T-helper 17 cell (primary cell): ENCODE measurements at regions not wholly inside any gene's neighbourhood (a gene's known extent, or its start where the extent isn't known, plus 50 kb on each side); places are given as distances from the start of the nearest gene placed in this dataset.

Experiments
- ATAC-seq: fragments of 150-1000 bp; cut with Tn5 transposase; 2 replicates; pipeline ENCODE4 v1.10.0; 2021; ENCODE audit warnings: mild to moderate bottlenecking, moderate library complexity
- DNase-seq, 3 donors: peaks; one replicate each; pipeline versions ENCODE4 v3.0.0 to v3.0.0-alpha.2; 2020 to 2021
- H3K9me3 ChIP-seq: one replicate; pipeline ENCODE4 v1.7.0; 2013; ENCODE audit warnings: low read length, mild to moderate bottlenecking; ENCODE audit not compliant: control insufficient read depth, poor library complexity, severe bottlenecking
- H3K27ac Mint-ChIP-seq: one replicate; pipeline ENCODE4 v1.8.0; 2022; ENCODE audit warnings: mild to moderate bottlenecking, moderate library complexity, mixed read lengths
- H3K27me3 Mint-ChIP-seq: one replicate; pipeline ENCODE4 v1.8.0; 2022; ENCODE audit warnings: mixed read lengths
- H3K36me3 Mint-ChIP-seq: one replicate; pipeline ENCODE4 v1.8.0; 2022; ENCODE audit warnings: low read depth, mixed read lengths
- H3K4me1 Mint-ChIP-seq: one replicate; pipeline ENCODE4 v1.8.0; 2022; ENCODE audit warnings: mild to moderate bottlenecking, mixed read lengths
- H3K4me3 Mint-ChIP-seq: one replicate; pipeline ENCODE4 v1.8.0; 2022; ENCODE audit warnings: mild to moderate bottlenecking, moderate library complexity, mixed read lengths

GRCh38 chr20:58145506-58146080, 82.9 kb downstream of the ANKRD60 start:
- no peak overlapping the region for H3K27ac Mint-ChIP-seq
- H3K4me3 Mint-ChIP-seq, result no peak overlapping the region
- H3K4me1 Mint-ChIP-seq, result peaks cover 2% of the 10 kb centered on the region
- peaks cover 4% of the 10 kb centered on the region for H3K36me3 Mint-ChIP-seq
- no peak for ATAC-seq
- peaks cover 68% of the 10 kb centered on the region for H3K27me3 Mint-ChIP-seq
- H3K9me3 ChIP-seq, result no peaks in the 10 kb centered on the region
- no peak for DNase-seq

GRCh38 chr20:58144096-58144495, 84.4 kb downstream of the ANKRD60 start:
- Mint-ChIP-seq H3K27ac (no peak overlapping the region), H3K4me3 (no peak overlapping the region), H3K36me3 (peaks cover 4% of the 10 kb centered on the region), H3K4me1 (no peaks in the 10 kb centered on the region), H3K27me3 (peaks cover 67% of the 10 kb centered on the region)
- H3K9me3 ChIP-seq, result no peaks in the 10 kb centered on the region
- ATAC-seq (no peak), DNase-seq (no peak)

GRCh38 chr20:58143531-58143930, 84.9 kb downstream of the ANKRD60 start:
- H3K9me3 ChIP-seq, result no peaks in the 10 kb centered on the region
- no peaks in the 10 kb centered on the region for H3K36me3 Mint-ChIP-seq
- peaks cover 66% of the 10 kb centered on the region for H3K27me3 Mint-ChIP-seq
- H3K4me1 Mint-ChIP-seq, result no peaks in the 10 kb centered on the region
- DNase-seq (no peak), ATAC-seq (no peak)
- H3K4me3 Mint-ChIP-seq, result no peak overlapping the region
- peak overlapping the region; percentile 10 for H3K27ac Mint-ChIP-seq

GRCh38 chr20:58142843-58143185, 85.6 kb downstream of the ANKRD60 start:
- Mint-ChIP-seq H3K27me3 (peaks cover 67% of the 10 kb centered on the region), H3K4me1 (no peaks in the 10 kb centered on the region), H3K4me3 (no peak overlapping the region), H3K36me3 (no peaks in the 10 kb centered on the region), H3K27ac (no peak overlapping the region)
- ATAC-seq (no peak), DNase-seq (no peak)
- no peaks in the 10 kb centered on the region for H3K9me3 ChIP-seq

- Mint-ChIP-seq H3K27ac (no peak overlapping the region), H3K36me3 (no peaks in the 10 kb centered on the region), H3K4me1 (peaks cover under 1% of the 10 kb centered on the region), H3K4me3 (no peak overlapping the region), H3K27me3 (peaks cover 73% of the 10 kb centered on the region)
- no peak for DNase-seq
- no peaks in the 10 kb centered on the region for H3K9me3 ChIP-seq
- no peak for ATAC-seq
Observed at GRCh38 chr20:58141971-58142842, 86.2 kb downstream of the ANKRD60 start.

GRCh38 chr20:58141496-58141895, 87.0 kb downstream of the ANKRD60 start:
- Mint-ChIP-seq H3K4me3 (no peak overlapping the region), H3K27me3 (peaks cover 74% of the 10 kb centered on the region), H3K4me1 (peaks cover 2% of the 10 kb centered on the region), H3K36me3 (no peaks in the 10 kb centered on the region), H3K27ac (no peak overlapping the region)
- no peak for DNase-seq
- no peak for ATAC-seq
- H3K9me3 ChIP-seq, result no peaks in the 10 kb centered on the region

- no peak for ATAC-seq
- Mint-ChIP-seq H3K27me3 (peaks cover 74% of the 10 kb centered on the region), H3K4me3 (no peak overlapping the region), H3K36me3 (no peaks in the 10 kb centered on the region), H3K27ac (no peak overlapping the region), H3K4me1 (peaks cover 2% of the 10 kb centered on the region)
- no peak for DNase-seq
- no peaks in the 10 kb centered on the region for H3K9me3 ChIP-seq
Observed at GRCh38 chr20:58140787-58141425, 87.5 kb downstream of the ANKRD60 start.

DNA sequence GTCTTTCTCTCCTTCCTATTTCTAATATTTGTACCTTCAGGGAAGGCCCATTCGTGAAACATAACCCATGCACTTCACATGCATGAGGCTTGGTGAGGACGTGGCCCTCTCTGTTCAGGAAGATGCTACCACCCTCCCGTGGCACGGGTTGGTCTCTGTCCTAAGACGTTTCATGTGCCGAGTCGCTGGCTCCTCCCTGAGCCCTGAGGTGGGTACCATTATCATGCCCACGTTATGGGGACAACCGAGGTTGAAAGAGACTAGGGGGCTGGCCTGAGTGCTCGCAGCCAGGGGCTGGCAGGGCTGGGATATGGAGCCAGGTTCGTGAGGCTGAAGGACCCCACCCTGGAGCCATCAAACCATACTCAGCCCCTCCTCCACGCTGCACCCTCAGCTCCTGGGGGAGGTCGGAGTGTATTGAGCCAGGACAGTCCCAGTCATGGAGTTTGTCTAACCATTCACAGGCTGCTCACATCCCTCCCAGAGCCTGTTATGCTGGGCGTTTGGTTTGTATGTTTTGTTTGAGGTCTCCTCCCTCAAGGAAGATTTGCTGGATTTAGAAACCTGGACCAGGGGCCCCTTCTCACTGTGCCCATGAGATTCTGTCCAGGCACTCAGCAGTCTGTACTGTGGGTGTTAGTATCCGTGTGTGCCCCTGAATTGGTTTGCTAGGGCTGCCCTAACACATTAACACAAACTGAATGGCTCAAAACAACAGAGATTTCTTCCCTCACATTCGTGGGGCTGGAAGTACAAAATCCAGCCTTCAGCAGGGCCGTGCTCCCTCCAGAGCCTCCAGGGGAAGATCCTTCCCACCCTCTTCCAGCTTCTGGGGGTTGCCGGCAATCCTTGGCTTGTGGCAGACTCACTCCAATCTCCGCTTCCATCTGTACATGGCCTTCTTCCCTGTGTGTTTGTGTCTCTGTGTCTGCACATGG, 88.3 kb downstream of the ANKRD60 start:
- Mint-ChIP-seq H3K27me3 (peaks cover 74% of the 10 kb centered on the region), H3K27ac (no peak overlapping the region), H3K4me3 (no peak overlapping the region)

GRCh38 chr20:58138395-58138794, 90.1 kb downstream of the ANKRD60 start:
- ATAC-seq, result no peak
- Mint-ChIP-seq H3K4me1 (peaks cover 4% of the 10 kb centered on the region), H3K4me3 (peak overlapping the region; percentile 25), H3K36me3 (peaks cover 2% of the 10 kb centered on the region), H3K27ac (no peak overlapping the region), H3K27me3 (peaks cover 75% of the 10 kb centered on the region)
- DNase-seq, result no peak
- H3K9me3 ChIP-seq, result no peaks in the 10 kb centered on the region

More for the DNA sequence above, 88.3 kb downstream of the ANKRD60 start:
- no peaks in the 10 kb centered on the region for H3K9me3 ChIP-seq
- no peak for DNase-seq
- Mint-ChIP-seq H3K36me3 (no peaks in the 10 kb centered on the region), H3K4me1 (peaks cover 2% of the 10 kb centered on the region)
- ATAC-seq, result no peak

DNA sequence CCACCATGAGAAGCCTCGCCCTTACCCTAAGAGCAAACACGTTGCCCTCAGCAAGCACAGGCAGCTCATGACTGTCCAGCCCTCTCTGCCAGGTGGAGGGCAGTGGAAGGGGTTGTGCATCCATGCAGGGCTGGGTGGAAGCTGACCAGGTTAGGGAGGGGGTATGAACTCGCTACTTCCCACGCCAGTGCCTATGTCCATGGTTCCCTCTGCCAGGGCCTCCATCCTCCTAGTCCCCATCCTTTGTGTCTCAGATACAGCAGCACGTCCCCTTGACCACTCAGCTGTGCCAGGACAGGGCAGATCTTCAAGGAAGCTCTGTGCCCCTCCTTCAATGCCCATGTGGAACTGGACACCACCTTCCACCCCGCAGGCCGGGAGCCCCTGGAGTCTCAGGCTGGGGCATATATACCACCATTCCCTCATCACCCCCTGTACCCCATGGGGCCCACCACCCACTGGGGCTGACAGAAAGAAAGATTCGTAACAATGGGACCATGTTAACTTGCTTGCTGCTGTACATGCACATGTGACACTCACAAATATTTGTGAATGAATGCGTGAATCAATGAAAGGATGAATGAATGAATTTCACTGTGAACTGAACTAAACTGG, 90.7 kb downstream of the ANKRD60 start:
- Mint-ChIP-seq H3K27me3 (peaks cover 78% of the 10 kb centered on the region), H3K4me1 (peaks cover 4% of the 10 kb centered on the region), H3K27ac (no peak overlapping the region), H3K4me3 (no peak overlapping the region), H3K36me3 (peaks cover 2% of the 10 kb centered on the region)
- DNase-seq (no peak), ATAC-seq (no peak)
- no peaks in the 10 kb centered on the region for H3K9me3 ChIP-seq

DNA sequence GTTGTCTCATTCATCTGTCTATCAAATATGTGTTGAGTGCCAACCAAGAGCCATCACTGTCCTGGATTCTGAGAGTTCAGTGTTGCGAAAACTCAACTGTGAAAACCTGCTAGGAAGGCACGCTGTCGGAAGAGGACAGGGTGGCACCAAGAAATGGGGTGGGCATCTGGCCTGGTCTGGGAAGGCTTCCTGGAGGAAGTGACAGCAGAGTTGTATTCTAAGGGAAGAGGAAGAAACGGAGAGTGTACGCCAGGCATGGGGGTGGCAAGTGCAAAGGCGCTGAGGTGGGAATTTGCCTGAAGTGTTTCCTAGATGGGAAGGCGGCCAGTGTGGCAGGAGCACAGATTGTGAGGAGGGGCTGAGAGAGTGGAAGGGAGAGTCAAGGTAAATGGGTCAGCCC, 91.2 kb downstream of the ANKRD60 start:
- H3K9me3 ChIP-seq, result no peaks in the 10 kb centered on the region
- Mint-ChIP-seq H3K4me1 (peaks cover 4% of the 10 kb centered on the region), H3K27me3 (peaks cover 80% of the 10 kb centered on the region), H3K4me3 (no peak overlapping the region), H3K36me3 (peaks cover 2% of the 10 kb centered on the region), H3K27ac (no peak overlapping the region)
- ATAC-seq (no peak), DNase-seq (no peak)

DNA sequence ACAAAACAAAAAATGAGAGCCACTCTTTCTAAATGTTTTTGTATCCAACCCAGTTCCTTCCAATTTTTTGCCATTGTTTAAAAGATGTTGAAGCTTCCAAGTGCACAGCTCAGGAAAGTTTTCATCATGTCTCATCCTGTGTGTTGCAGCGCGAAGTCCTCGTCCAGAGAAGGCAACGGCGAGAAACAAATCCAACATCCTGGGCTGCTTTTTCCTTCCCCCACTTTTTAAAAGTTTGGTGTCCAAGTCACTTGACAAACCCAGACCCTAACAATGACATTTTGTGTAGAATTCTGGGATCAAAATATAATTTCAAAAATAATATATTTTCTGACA, 92.3 kb downstream of the ANKRD60 start:
- Mint-ChIP-seq H3K4me1 (peaks cover 13% of the 10 kb centered on the region), H3K27ac (no peak overlapping the region), H3K36me3 (peaks cover 2% of the 10 kb centered on the region), H3K27me3 (peaks cover 85% of the 10 kb centered on the region), H3K4me3 (no peak overlapping the region)
- ATAC-seq, result no peak
- H3K9me3 ChIP-seq, result no peaks in the 10 kb centered on the region
- DNase-seq, result no peak
